VCaP (cell line): ENCODE measurements at regions not wholly inside any gene's neighbourhood (a gene's known extent, or its start where the extent isn't known, plus 50 kb on each side); places are given as distances from the start of the nearest gene placed in this dataset.

Experiments used
- H3K27ac ChIP-seq: fragments of 450-650 bp; 2 replicates; pipeline ENCODE4 v1.5.1; 2017
- CTCF ChIP-seq: fragments of 450-650 bp; conservative IDR thresholded peaks from 2 replicates; pipeline ENCODE4 v1.5.1; 2017; ENCODE audit warnings: mild to moderate bottlenecking, moderate library complexity

- no peak overlapping the region for H3K27ac ChIP-seq
- no peak for TF ChIP-seq CTCF
These were observed 244.7 kb downstream of the RBFOX3 start for GRCh38 chr17:79365836-79366770.

GRCh38 chr17:79365351-79365750, 245.5 kb downstream of the RBFOX3 start:
- H3K27ac ChIP-seq = no peak overlapping the region
- TF ChIP-seq CTCF = no peak

GRCh38 chr17:79364315-79365094, 246.3 kb downstream of the RBFOX3 start:
- TF ChIP-seq CTCF = no peak
- no peak overlapping the region for H3K27ac ChIP-seq

GRCh38 chr17:79363552-79364275, 247.1 kb downstream of the RBFOX3 start:
- TF ChIP-seq CTCF = no peak
- H3K27ac ChIP-seq = no peak overlapping the region

GRCh38 chr17:79362772-79363305, 248.0 kb downstream of the RBFOX3 start:
- peak overlapping the region; percentile 74 for H3K27ac ChIP-seq
- no peak for TF ChIP-seq CTCF

- peak overlapping the region; percentile 74 for H3K27ac ChIP-seq
- no peak for TF ChIP-seq CTCF
These were observed 248.7 kb downstream of the RBFOX3 start for GRCh38 chr17:79361873-79362771.
